ENCODE measurements at regions not wholly inside any gene's neighbourhood (a gene's known extent, or its start where the extent isn't known, plus 50 kb on each side); places are given as distances from the start of the nearest gene placed in this dataset.

DNA sequence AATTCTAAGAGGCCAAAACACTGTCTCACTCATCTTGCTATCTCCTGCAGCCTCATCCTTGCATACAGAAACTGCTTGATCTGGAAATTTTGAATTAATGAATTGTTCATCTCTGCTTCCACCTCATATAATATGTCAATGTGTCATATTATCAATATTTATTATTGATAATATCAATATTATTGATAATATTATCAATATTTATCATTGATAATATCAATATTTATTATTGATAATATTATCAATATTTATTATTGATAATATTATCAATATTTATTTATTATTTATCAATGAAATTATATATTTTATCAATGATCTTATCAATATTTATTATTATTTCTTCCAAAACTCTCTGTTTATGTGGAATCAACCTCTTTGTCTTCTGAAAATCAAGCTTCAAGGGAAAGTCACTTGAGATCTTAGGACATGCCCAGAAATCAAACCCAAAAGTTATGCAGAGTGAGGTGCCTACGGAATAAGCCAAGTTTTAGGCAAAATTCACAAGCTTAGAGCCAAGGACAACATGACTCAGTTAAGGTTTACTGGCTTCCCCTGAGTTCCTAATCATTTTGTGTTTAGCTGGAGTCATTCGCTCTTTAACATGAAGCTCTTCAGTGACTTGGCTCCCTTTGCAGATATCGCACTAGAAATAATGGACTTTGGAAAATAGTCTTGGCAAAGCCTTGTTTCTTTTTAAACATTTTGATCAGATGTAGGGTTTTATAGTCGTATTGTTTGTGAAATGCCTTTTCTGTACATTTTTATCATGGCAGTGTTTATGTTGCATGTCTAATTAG, 297.1 kb upstream of the RARB start:
- H3K27me3 ChIP-seq: no peaks in the 10 kb centered on the region
- DNase-seq: no peak
- no peaks in the 10 kb centered on the region for H3K4me1 ChIP-seq
- H3K27ac ChIP-seq: no peak overlapping the region
- H3K36me3 ChIP-seq: no peaks in the 10 kb centered on the region
- H3K9me3 ChIP-seq (replicated peaks): peaks cover 6% of the 10 kb centered on the region
- no peak overlapping the region for H3K4me3 ChIP-seq

DNA sequence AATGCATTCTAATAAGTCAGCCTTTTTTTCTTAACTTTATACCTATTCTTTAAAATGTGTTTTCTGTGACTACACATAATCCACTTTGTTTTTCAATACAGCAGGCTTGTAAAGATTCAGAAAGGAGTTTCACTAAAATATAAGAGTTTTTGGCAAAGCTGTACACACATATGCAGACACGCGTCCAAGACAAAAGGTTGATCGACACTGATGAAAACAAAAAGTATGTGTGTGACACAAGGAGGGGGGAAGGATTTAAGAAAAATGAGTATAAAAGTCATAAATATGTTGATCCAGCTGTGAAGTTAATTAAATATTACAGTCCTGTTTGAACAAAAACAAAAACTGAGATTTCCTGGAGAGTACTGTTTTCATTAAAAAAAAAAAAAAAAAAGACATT, 294.5 kb upstream of the RARB start:
- Histone ChIP-seq H3K4me1 (no peaks in the 10 kb centered on the region), H3K9me3 (replicated peaks) (peaks cover 6% of the 10 kb centered on the region)
- no peak for DNase-seq

DNA sequence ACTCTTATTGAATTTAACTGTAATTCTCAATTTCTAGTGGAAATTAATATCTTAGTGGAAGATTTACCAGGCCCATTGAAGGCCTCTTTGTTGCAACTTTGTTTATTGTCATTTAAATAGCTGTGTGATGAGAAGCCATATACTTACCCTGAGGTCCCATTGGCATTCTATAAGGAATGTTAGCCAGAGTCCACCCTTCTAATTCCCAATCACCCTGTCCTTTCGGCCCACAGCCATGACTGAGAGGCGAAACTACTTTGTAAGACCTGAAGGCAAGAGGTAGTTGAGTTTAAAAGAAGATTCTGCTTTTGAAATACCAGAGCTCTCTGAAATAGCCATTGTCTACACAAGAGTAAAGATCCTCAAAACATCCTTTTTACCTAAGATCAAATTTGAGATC, 290.5 kb upstream of the RARB start:
- H3K4me1 ChIP-seq: no peaks in the 10 kb centered on the region
- no peaks in the 10 kb centered on the region for H3K9me3 ChIP-seq (replicated peaks)
- H3K27me3 ChIP-seq: no peaks in the 10 kb centered on the region
- no peaks in the 10 kb centered on the region for H3K36me3 ChIP-seq
- DNase-seq: no peak
- H3K27ac ChIP-seq: no peak overlapping the region
- no peak overlapping the region for H3K4me3 ChIP-seq

More for the DNA sequence above, 294.5 kb upstream of the RARB start:
- no peak overlapping the region for H3K27ac ChIP-seq
- no peaks in the 10 kb centered on the region for H3K27me3 ChIP-seq
- no peaks in the 10 kb centered on the region for H3K36me3 ChIP-seq
- no peak overlapping the region for H3K4me3 ChIP-seq

DNA sequence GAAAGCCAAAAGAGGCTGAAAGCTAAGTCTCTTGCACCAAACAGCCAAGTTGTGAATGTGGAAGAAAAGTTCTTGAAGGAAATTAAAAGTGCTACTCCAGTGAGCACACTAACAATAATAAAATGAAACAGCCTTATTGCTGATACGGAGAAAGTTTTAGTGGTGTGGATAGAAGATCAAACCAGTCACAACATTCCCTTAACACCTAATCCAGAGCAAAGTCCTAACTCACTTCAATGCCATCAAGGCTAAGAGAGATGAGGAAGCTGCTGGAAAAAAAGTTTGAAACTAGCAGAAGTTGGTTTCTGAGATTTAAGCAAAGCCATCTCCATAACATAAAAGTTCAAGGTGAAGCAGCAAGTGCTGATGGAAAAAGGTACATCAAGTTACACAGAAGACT, 288.8 kb upstream of the RARB start:
- no peak for DNase-seq
- no peaks in the 10 kb centered on the region for H3K9me3 ChIP-seq (replicated peaks)
- no peaks in the 10 kb centered on the region for H3K4me1 ChIP-seq
- H3K27ac ChIP-seq: no peak overlapping the region
- H3K27me3 ChIP-seq: no peaks in the 10 kb centered on the region
- H3K36me3 ChIP-seq: no peaks in the 10 kb centered on the region
- no peak overlapping the region for H3K4me3 ChIP-seq

DNA sequence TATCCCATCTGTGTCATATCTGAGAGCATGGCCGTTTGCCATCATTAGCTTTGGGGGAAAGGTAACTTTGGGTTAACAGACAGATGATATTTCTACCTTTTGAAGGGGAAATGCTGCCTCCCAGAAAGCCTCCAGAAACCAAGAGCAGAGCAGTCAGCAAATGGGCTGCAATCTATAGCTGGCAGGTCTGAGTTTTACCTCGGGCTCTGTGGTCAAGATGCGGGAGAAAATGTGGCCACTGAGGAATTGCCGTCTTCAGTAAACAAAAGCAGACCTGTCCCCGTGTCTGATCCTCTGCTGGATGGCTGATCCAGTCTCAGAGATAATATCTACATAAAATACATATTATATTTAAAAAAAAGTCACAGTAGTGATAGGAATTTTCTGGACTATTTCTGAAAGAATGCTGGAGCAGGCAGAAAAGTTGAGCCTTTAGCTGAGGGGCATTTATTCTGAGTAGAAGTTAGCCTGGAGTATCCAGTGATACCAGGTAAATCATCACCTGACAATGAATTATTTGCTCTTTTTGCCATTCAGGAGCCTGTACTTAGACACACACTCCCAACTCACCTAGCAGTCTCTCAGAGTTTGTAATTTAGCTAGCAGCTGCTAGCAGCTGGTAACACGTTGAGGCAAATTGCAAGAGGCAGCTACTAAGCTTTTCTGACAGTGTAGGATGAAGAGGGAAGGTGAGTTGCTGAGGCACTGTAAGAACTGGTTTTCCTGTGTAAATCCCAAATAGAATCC, 285.3 kb upstream of the RARB start:
- Histone ChIP-seq H3K4me3 (no peak overlapping the region), H3K36me3 (no peaks in the 10 kb centered on the region), H3K27ac (no peak overlapping the region), H3K4me1 (no peaks in the 10 kb centered on the region), H3K27me3 (no peaks in the 10 kb centered on the region), H3K9me3 (replicated peaks) (no peaks in the 10 kb centered on the region)
- no peak for DNase-seq

DNA sequence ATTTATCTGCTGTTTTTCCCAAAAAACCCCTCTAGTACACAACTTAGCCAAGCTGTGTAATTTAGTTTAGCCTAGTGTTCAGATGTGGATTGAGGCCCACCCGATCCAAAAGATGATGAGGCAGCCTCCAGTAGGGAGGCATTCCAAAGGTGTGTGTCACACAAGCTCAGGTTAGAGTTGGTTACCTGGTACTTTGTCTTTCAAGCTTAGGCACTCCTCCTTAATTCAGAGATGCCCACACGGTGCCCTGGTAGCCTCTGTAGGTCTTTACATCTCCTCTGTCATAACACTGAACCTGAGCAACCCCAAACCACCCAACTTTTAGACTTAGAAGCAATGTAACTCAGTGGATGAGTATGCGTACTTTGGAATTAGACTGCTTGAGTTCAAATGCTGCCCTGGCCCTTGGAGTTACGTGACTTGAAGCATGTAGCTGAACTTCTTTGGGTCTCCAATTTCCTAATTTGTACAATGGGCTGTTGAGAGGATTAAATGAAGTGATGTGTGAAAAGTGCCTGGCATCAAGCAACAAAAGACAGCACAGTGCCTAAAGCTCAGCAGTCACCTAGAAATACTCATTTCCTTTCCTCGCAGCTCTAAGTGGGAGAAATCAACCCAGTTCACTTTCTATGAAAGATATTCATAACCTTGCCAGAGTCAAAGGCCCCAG, 284.6 kb upstream of the RARB start:
- H3K4me1 ChIP-seq: no peaks in the 10 kb centered on the region
- DNase-seq: no peak
- no peak overlapping the region for H3K27ac ChIP-seq
- no peaks in the 10 kb centered on the region for H3K27me3 ChIP-seq
- no peak overlapping the region for H3K4me3 ChIP-seq
- no peaks in the 10 kb centered on the region for H3K9me3 ChIP-seq (replicated peaks)
- H3K36me3 ChIP-seq: no peaks in the 10 kb centered on the region

DNA sequence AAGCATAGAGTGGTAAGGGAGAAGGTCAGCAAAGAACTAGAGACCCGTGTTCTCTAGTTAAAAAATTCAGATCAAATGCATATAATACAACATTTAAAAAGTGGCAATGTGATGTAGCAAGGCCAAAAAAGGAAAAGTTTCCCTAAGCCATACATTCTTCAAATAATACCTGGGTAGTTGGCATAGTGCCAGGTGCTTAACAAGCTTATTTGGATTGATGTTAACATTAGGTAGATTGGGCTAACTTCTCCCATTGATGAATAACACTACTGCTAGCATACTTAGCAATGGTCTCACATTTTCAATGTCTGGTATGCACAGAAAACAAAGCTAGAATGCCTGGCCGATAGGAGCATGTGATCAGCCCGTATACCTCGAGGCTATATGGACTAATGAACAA, 283.6 kb upstream of the RARB start:
- Histone ChIP-seq H3K4me3 (no peak overlapping the region), H3K27ac (no peak overlapping the region), H3K9me3 (replicated peaks) (no peaks in the 10 kb centered on the region), H3K4me1 (no peaks in the 10 kb centered on the region), H3K36me3 (no peaks in the 10 kb centered on the region), H3K27me3 (no peaks in the 10 kb centered on the region)
- peak in 1 of 2 experiments; percentile 7 for DNase-seq

DNA sequence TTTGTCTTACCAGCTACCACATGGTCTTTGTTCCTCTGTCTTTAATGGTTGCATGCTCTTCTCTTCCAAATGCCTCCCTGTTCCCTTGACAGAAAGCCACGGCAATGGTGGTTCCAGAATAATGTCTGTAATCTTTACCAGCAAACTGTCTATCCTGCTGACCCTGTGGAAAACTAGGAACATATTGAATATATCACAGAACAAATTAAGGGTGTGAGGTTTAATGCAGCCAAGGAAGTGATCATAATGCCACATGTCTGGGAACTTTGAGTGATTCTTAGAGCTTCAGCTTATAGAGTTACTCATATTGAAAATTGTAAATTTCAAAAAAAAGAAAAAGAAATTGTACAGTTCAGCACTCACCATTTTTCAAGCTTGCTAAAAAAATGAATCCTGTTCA, 282.9 kb upstream of the RARB start:
- no peak for DNase-seq

DNA sequence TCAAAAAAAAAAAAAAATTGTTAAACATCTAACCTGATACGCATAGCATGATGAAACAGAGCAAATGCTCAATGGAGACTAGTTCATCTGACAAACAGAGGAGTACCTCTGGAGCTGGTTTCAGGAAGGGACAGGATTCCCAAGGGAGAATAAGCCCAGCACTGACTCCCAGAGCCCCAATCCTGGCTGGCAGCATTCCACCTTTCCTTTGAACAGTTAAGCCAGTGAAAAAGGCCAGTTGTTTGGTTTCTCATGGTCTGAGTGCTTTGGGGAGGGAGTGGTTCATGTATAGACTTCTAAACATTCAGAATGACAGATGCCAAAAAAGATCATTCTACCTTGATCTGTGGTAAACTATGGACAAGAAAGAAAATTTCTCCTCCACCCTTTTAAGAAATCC, 277.9 kb upstream of the RARB start:
- Histone ChIP-seq H3K4me3 (no peak overlapping the region), H3K27ac (no peak overlapping the region), H3K4me1 (peaks cover 6% of the 10 kb centered on the region), H3K27me3 (0 out of 2 replicates have a peak, but pooled peaks cover 3% of the 10 kb centered on the region), H3K36me3 (no peaks in the 10 kb centered on the region), H3K9me3 (replicated peaks) (no peaks in the 10 kb centered on the region)
- DNase-seq: peak in 1 of 2 experiments; percentile 17

More for the DNA sequence above, 282.9 kb upstream of the RARB start:
- no peak overlapping the region for H3K4me3 ChIP-seq
- H3K27me3 ChIP-seq: no peaks in the 10 kb centered on the region
- H3K36me3 ChIP-seq: no peaks in the 10 kb centered on the region
- H3K4me1 ChIP-seq: no peaks in the 10 kb centered on the region
- H3K27ac ChIP-seq: no peak overlapping the region
- no peaks in the 10 kb centered on the region for H3K9me3 ChIP-seq (replicated peaks)

DNA sequence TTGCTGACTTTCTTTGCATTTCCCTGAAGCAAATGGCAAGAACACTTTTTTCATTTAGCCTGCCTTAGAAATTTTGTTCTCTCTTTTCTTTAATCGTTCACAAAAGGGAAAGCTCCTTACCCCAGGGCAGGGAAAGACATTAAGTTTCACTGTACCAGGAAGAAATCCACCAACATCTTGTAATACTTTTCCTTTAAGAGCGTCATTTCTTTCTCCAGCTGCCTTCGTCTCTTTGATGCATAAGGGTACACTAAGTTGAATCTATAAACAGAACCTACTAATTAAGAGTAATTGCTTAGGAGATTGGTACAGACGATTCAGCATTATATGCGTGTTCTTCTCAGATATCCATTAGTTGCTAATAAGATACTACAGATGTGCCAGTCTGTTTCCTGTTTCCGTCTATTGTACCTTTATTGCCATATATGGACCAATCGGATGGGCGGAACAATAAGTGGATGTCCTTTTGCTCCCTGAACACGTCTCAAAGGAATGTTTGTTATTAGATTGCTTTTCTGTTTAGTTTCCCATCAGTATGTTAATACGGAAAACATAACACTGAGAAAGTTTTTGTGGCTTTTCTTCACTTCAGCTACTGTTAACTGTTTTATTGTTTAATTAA, 276.7 kb upstream of the RARB start:
- no peak for DNase-seq

DNA sequence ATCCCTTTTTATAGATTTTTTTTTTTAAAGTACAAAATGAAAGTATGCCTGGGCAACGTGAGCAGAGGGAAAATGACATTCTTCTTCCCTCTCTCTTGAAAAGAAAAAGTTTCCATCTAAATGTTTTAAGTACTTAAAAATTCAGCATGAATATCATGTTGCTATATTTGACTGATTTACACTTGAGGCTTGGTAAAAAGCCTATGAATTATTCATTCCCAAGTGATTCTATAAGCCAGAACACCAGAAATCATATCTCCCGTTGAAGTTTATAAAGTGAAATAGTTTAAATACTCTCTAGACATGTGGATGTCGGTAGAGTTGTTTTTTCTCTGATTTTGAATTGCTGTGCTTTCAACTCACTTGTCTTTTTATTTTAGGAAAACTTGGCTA, 276.2 kb upstream of the RARB start:
- no peak overlapping the region for H3K4me3 ChIP-seq

More for the DNA sequence above, 276.7 kb upstream of the RARB start:
- peaks cover 6% of the 10 kb centered on the region for H3K4me1 ChIP-seq
- H3K36me3 ChIP-seq: no peaks in the 10 kb centered on the region
- H3K9me3 ChIP-seq (replicated peaks): no peaks in the 10 kb centered on the region
- H3K27me3 ChIP-seq: 0 out of 2 replicates have a peak, but pooled peaks cover 3% of the 10 kb centered on the region
- no peak overlapping the region for H3K27ac ChIP-seq
- H3K4me3 ChIP-seq: no peak overlapping the region

DNA sequence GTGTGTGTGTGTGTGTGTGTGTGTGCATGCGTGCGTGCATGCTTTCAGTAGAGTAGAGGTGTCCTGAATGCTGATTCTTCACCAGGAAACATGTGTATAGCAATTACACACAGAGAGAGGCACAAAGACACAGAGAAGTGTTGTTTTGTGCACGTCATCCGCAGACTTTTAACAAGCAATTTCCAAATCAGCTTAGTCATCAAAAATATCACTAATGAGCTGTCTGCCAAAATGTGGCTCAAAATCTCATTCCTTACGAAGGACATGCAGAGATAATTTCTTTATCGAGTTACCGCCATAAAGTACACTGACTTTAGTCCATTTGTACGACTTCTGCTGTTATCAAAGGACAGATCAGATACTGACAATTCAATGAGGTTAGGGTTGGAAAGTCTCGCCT, 274.9 kb upstream of the RARB start:
- no peaks in the 10 kb centered on the region for H3K9me3 ChIP-seq (replicated peaks)
- H3K27ac ChIP-seq: no peak overlapping the region
- H3K4me1 ChIP-seq: peaks cover 6% of the 10 kb centered on the region
- no peak overlapping the region for H3K4me3 ChIP-seq
- H3K36me3 ChIP-seq: no peaks in the 10 kb centered on the region
- no peak for DNase-seq
- H3K27me3 ChIP-seq: 0 out of 2 replicates have a peak, but pooled peaks cover 3% of the 10 kb centered on the region

More for the DNA sequence above, 276.2 kb upstream of the RARB start:
- H3K27ac ChIP-seq: no peak overlapping the region
- DNase-seq: no peak
- no peaks in the 10 kb centered on the region for H3K36me3 ChIP-seq
- 0 out of 2 replicates have a peak, but pooled peaks cover 3% of the 10 kb centered on the region for H3K27me3 ChIP-seq
- no peaks in the 10 kb centered on the region for H3K9me3 ChIP-seq (replicated peaks)
- peaks cover 6% of the 10 kb centered on the region for H3K4me1 ChIP-seq

DNA sequence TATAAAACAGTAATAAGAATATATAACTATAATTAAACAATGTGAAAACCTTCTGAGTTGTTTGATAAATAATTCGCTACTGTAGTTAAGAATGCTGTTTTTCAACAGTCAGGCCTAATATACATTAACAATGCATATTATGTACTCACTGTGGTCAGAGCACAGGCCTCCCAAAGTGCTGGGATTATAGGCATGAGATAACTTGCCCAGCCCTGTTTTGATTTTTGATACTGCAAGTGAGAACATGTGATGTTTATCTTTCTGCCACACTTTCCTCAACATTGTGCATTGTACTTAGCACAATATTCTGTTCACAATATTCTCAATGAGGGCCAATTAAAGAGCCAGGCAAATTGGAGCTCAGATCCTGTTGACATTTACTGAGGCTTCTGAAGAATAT, 274.5 kb upstream of the RARB start:
- Histone ChIP-seq H3K27ac (no peak overlapping the region), H3K36me3 (no peaks in the 10 kb centered on the region), H3K4me3 (no peak overlapping the region), H3K27me3 (0 out of 2 replicates have a peak, but pooled peaks cover 3% of the 10 kb centered on the region), H3K9me3 (replicated peaks) (no peaks in the 10 kb centered on the region), H3K4me1 (peaks cover 6% of the 10 kb centered on the region)
- DNase-seq: no peak

DNA sequence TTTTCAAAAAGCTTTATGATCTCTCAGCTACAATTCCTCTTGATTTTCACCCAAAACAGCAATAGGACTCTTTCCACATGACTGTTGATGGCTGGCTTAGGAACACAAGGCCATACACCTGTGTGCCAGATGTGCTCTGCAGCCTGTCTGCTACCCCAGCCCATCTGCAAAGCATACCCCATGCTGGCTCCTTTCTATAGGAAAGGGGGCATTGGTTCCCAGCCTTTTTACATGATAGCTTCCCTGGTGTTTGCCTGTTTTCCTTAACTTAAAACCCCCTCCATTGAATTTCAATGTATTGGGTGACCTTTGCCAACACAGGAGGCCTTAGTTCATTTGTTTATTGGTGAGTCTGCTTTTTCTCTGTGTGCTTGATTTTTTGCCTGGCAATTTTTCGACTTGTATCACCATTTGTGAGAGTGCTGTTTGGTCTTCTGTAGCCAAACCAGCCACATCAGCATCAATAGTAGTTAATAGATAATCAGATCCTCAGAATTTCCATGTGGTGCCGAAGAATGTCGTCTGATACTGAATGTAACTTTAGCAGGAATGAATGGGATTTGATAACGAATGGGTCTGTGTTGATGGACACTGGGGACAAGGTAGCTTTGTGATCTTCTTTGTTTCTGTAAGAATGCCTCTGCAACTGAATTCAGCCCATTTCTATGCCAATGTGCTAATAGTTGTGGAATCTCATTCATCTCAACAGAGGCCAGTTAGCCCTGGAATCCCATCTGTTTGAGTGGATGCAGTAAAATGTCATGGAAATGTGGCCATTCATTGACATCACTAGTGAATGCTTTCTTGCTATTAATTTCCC, 272.2 kb upstream of the RARB start:
- H3K4me3 ChIP-seq: no peak overlapping the region
- no peaks in the 10 kb centered on the region for H3K36me3 ChIP-seq
- peaks cover 6% of the 10 kb centered on the region for H3K4me1 ChIP-seq
- H3K27me3 ChIP-seq: 0 out of 2 replicates have a peak, but pooled peaks cover 3% of the 10 kb centered on the region
- peak; percentile 5 to 27 for DNase-seq
- peak overlapping the region; percentile 39 for H3K27ac ChIP-seq
- H3K9me3 ChIP-seq (replicated peaks): no peaks in the 10 kb centered on the region

Data from SJCRH30 (cell line).